Panc1 (cell line): ENCODE measurements at regions not wholly inside any gene's neighbourhood (a gene's known extent, or its start where the extent isn't known, plus 50 kb on each side); places are given as distances from the start of the nearest gene placed in this dataset.

Source experiments
- ATAC-seq: fragments of 200-7000 bp; cut with Tn5 transposase; 2 replicates; pipeline ENCODE4 v1.9.1; 2020; ENCODE audit warnings: mild to moderate bottlenecking, moderate library complexity
- BruUV-seq: library from RNA; stranded (reverse); fragments of 400-500 nt; replicated peaks from 2 replicates; lab custom pipeline; 2021; lab: Mats Ljungman, UMichigan
- CTCF ChIA-PET: fragments of 300-600 bp; sonication (Branson Sonifier 250); formaldehyde crosslinking; loops from one replicate; lab custom pipeline; 2022; ENCODE audit warnings: antibody characterized with exemption; lab: Charles Lee
- POLR2A ChIA-PET: fragments of 300-600 bp; sonication (Branson Sonifier 250); formaldehyde crosslinking; loops from one replicate; lab custom pipeline; 2022; ENCODE audit warnings: antibody characterized with exemption; lab: Charles Lee
- DNase-seq: peaks from one replicate; pipeline ENCODE4 v3.0.0-alpha.2; 2010; ENCODE audit warnings: low read depth, low spot score
- H3K27ac ChIP-seq: 2 replicates; pipeline ENCODE4 v1.5.1; 2011; ENCODE audit warnings: mild to moderate bottlenecking, low read length, inconsistent platforms
- H3K27me3 ChIP-seq: fragments of 200-500 bp; sonication (Bioruptor generic); 2 replicates; pipeline ENCODE4 v1.6.0; 2014; ENCODE audit warnings: low read length, inconsistent platforms; ENCODE audit not compliant: control insufficient read depth, insufficient read depth
- H3K36me3 ChIP-seq: fragments of 200-500 bp; sonication (Bioruptor generic); 2 replicates; pipeline ENCODE4 v1.5.1; 2014; ENCODE audit warnings: inconsistent platforms, mild to moderate bottlenecking, low read length, moderate library complexity; ENCODE audit not compliant: control insufficient read depth, insufficient read depth
- H3K4me1 ChIP-seq: 2 replicates; pipeline ENCODE4 v1.5.1; 2011; ENCODE audit warnings: inconsistent platforms, mild to moderate bottlenecking, low read length, moderate library complexity; ENCODE audit not compliant: control insufficient read depth, insufficient read depth
- H3K4me3 ChIP-seq, 2 experiments: 2 replicates each; pipeline ENCODE4 v1.5.1; 2011 to 2012; ENCODE audit warnings: low read depth in 2 of 2, low read length in 2 of 2, mild to moderate bottlenecking in 2 of 2, inconsistent platforms in 1 of 2, moderate library complexity in 1 of 2
- H3K9me3 ChIP-seq: fragments of 200-500 bp; sonication (Bioruptor generic); 2 replicates; pipeline ENCODE4 v1.5.1; 2014; ENCODE audit warnings: low read depth, mild to moderate bottlenecking, inconsistent platforms, low read length, moderate library complexity; ENCODE audit not compliant: control insufficient read depth, insufficient read depth
- POLR2AphosphoS5 ChIP-seq: IDR thresholded peaks from 2 replicates; pipeline ENCODE4 v1.6.1; 2012; ENCODE audit warnings: mild to moderate bottlenecking, low read depth, low read length, moderate library complexity
- SIN3A ChIP-seq: IDR thresholded peaks from 2 replicates; pipeline ENCODE4 v1.6.1; 2012; ENCODE audit warnings: low read depth, mild to moderate bottlenecking, low read length, moderate library complexity, borderline replicate concordance; ENCODE audit not compliant: insufficient read depth
- TCF7L2 ChIP-seq: IDR thresholded peaks from 2 replicates; pipeline ENCODE4 v1.6.1; 2011; ENCODE audit warnings: mild to moderate bottlenecking, low read depth, low read length, inconsistent platforms
- in situ Hi-C: cut with HindIII; loops from 2 replicates; pipeline ENCODE4 v1.10.0; 2016; ENCODE audit warnings: low sequenced_read_pairs, low pct_unique_long_range_greater_than_20kb
- intact Hi-C: fragments of 100-400 bp; cut with micrococcal nuclease; formaldehyde crosslinking; loops from one replicate; pipeline ENCODE4 v1.10.0; 2022; ENCODE audit not compliant: unreplicated experiment
- TF ChIP-seq, protein P1 (sequence below), 2 experiments: IDR thresholded peaks; 2 replicates each; pipeline ENCODE4 v1.6.1; 2011 to 2012; ENCODE audit warnings: low read depth in 2 of 2, control low read depth in 1 of 2, low read length in 1 of 2, mild to moderate bottlenecking in 1 of 2, moderate library complexity in 1 of 2; ENCODE audit not compliant: insufficient read depth in 1 of 2
- TF ChIP-seq, protein P2 (sequence below): fragments of 450-650 bp; IDR thresholded peaks from 2 replicates; pipeline ENCODE4 v1.5.1; 2017; ENCODE audit warnings: mild to moderate bottlenecking

DNA sequence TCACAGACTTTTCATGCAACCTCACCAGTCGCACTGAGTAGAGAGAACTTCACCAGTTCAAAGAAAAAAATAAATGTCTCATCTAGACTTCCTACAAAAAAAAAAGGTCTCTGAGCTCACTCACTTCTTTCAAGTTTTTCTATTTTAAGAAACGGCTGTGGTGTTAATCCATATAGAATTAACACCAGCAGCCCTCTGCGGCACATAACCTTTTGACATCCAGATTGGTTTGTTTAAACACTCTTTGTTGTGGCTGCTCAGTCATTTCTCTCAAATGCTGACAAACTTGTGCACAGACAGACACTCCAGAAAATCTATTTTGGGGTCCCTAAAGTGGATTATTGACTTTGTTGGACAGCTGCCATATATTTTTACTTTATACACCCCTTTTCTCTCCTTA, 874.9 kb downstream of the EFNB2 start:
- Histone ChIP-seq H3K4me3 (no peak overlapping the region), H3K4me1 (no peaks in the 10 kb centered on the region), H3K36me3 (no peaks in the 10 kb centered on the region), H3K9me3 (no peaks in the 10 kb centered on the region), H3K27me3 (no peaks in the 10 kb centered on the region), H3K27ac (no peak overlapping the region)
- ChIA-PET POLR2A (no interaction called here), CTCF (no interaction called here)
- TF ChIP-seq, protein P1, sequence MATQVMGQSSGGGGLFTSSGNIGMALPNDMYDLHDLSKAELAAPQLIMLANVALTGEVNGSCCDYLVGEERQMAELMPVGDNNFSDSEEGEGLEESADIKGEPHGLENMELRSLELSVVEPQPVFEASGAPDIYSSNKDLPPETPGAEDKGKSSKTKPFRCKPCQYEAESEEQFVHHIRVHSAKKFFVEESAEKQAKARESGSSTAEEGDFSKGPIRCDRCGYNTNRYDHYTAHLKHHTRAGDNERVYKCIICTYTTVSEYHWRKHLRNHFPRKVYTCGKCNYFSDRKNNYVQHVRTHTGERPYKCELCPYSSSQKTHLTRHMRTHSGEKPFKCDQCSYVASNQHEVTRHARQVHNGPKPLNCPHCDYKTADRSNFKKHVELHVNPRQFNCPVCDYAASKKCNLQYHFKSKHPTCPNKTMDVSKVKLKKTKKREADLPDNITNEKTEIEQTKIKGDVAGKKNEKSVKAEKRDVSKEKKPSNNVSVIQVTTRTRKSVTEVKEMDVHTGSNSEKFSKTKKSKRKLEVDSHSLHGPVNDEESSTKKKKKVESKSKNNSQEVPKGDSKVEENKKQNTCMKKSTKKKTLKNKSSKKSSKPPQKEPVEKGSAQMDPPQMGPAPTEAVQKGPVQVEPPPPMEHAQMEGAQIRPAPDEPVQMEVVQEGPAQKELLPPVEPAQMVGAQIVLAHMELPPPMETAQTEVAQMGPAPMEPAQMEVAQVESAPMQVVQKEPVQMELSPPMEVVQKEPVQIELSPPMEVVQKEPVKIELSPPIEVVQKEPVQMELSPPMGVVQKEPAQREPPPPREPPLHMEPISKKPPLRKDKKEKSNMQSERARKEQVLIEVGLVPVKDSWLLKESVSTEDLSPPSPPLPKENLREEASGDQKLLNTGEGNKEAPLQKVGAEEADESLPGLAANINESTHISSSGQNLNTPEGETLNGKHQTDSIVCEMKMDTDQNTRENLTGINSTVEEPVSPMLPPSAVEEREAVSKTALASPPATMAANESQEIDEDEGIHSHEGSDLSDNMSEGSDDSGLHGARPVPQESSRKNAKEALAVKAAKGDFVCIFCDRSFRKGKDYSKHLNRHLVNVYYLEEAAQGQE (IDR thresholded peaks at IDR 0.05; ENCODE audit: insufficient read depth in 1 of 2, low read depth in 2 of 2, low read length in 1 of 2), result no peak
- TF ChIP-seq SIN3A (no peak), TCF7L2 (no peak), POLR2AphosphoS5 (no peak)
- TF ChIP-seq, protein P2, sequence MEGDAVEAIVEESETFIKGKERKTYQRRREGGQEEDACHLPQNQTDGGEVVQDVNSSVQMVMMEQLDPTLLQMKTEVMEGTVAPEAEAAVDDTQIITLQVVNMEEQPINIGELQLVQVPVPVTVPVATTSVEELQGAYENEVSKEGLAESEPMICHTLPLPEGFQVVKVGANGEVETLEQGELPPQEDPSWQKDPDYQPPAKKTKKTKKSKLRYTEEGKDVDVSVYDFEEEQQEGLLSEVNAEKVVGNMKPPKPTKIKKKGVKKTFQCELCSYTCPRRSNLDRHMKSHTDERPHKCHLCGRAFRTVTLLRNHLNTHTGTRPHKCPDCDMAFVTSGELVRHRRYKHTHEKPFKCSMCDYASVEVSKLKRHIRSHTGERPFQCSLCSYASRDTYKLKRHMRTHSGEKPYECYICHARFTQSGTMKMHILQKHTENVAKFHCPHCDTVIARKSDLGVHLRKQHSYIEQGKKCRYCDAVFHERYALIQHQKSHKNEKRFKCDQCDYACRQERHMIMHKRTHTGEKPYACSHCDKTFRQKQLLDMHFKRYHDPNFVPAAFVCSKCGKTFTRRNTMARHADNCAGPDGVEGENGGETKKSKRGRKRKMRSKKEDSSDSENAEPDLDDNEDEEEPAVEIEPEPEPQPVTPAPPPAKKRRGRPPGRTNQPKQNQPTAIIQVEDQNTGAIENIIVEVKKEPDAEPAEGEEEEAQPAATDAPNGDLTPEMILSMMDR, result no peak
- BruUV-seq, result no TSS peak
- in situ Hi-C loops (no loop called here), intact Hi-C loops (no loop called here)
- DNase-seq, result no peak
- no peak for ATAC-seq

DNA sequence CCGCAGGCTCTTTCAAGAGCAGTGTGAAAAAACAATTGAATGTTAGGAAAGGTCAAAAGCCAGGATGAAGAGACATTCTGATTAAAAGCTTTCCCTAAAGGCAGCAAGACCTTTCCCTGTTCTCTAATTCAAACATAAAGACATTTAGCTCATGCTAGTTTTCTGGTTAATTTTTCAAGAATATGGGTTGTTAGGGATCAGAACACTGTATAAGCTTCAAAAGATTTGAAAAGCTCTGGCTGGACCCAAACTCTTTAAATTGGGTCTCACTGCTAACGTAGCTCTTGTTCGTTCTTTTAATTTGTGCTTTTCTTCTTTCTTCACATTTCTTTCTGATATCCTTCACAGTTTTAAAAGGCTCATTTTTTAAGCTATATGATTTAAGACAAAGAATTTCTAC, 877.0 kb downstream of the EFNB2 start:
- no peaks in the 10 kb centered on the region for H3K9me3 ChIP-seq
- H3K4me1 ChIP-seq, result no peaks in the 10 kb centered on the region
- H3K36me3 ChIP-seq, result no peaks in the 10 kb centered on the region
- H3K27ac ChIP-seq, result no peak overlapping the region
- no peak for ATAC-seq
- in situ Hi-C loops, result no loop called here
- ChIA-PET CTCF (no interaction called here), POLR2A (no interaction called here)
- no peaks in the 10 kb centered on the region for H3K27me3 ChIP-seq
- intact Hi-C loops, result no loop called here
- BruUV-seq, result no TSS peak
- TF ChIP-seq TCF7L2, result no peak
- TF ChIP-seq SIN3A, result no peak
- no peak for TF ChIP-seq POLR2AphosphoS5
- TF ChIP-seq, protein P1 (IDR thresholded peaks at IDR 0.05; ENCODE audit: insufficient read depth in 1 of 2, low read depth in 2 of 2, low read length in 1 of 2), result no peak
- TF ChIP-seq, protein P2, result no peak
- H3K4me3 ChIP-seq, result no peak overlapping the region
- DNase-seq, result no peak
